ENCODE measurements at regions not wholly inside any gene's neighbourhood (a gene's known extent, or its start where the extent isn't known, plus 50 kb on each side); places are given as distances from the start of the nearest gene placed in this dataset.

GRCh38 chr10:10642751-10643150 lies 374.9 kb upstream of the CELF2 start:
- no peak for FAIRE-seq
- DNase-seq (ENCODE audit: insufficient read length, low spot score) = no peak

DNA sequence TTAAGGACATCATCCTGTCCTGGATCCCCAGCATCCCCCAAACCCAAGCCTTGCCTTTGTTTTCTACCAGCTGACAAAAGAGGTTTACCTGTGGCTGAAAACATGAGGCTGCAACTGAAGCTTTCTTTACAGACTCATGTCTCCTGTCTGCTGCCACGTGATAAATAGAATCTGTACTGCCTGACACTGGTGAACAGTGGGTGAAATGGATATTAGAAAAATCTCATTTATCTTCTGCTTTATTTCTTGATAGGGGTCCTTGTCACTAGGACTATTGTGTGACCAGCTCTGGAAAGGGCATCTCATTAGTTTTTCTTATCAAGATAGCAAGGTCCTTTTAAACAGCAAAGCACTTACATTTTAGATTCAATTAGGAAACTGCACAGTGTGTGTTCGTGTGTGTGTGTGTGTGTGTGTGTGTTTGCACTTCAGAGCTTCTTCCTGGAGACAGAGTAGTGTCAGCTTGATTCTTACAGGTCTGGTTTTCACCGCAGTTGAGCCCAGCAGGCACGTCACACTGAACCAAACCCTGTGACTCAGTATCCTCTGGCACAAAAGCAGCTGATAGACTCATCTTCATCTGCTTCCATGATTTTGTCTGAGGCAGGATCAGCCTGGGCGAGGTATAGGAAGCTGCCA lies 373.5 kb upstream of the CELF2 start:
- DNase-seq (ENCODE audit: insufficient read length, low spot score) (no peak), FAIRE-seq (no peak)

GRCh38 chr10:10644676-10645385 lies 372.8 kb upstream of the CELF2 start:
- DNase-seq (ENCODE audit: insufficient read length, low spot score) (no peak), FAIRE-seq (no peak)

- DNase-seq (ENCODE audit: insufficient read length, low spot score) = no peak
- no peak for FAIRE-seq
Observed at GRCh38 chr10:10647331-10647730, 370.3 kb upstream of the CELF2 start.

DNA sequence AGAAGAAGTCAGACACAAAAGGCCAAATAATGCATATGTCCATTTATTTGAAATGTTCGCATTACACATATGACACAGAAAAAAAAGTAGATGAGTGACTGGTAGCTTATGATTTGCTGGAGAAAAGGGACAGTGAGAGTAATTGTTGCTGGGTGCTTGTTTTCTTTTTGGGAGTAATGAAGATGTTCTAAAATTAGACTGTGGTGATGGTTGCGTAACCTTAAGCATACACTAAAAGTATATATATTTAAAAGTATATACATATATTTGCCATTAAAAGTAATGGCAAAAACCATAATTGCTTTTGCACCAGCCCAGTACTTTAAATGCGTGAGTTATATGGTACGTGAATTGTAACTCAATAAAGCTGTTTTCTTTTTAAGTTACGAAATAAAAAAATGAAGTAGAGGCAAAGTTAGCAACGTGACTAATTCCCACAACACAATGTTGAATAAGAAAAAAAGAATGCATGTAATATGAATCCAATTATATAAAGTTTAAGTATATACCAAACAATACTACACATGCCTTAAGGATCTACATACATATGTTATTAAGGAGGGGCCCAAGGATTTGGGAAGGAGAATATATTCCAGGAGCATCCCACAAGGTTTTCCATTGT lies 360.4 kb upstream of the CELF2 start:
- FAIRE-seq = no peak
- DNase-seq (ENCODE audit: insufficient read length, low spot score) = no peak

- DNase-seq (ENCODE audit: insufficient read length, low spot score) (no peak), FAIRE-seq (no peak)
Observed at GRCh38 chr10:10658172-10658785, 359.4 kb upstream of the CELF2 start.

DNA sequence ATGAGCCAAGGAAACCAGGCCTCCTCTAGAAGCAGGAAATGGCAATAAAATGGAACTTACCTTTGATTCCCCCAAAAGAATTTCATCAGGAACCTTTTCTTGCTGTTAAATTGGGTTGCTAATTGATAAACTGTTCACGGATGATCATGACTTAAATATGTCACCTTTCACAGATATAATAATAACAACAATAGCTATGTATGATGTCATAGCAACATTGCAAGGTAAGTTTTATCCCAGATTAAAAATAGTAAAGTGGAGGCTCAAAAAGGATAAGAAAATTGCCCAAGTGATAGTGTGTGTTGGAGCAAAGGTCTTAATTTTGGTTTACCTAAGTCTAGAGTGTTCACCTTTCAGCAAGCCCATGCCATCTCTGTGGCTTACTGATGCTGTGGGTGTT lies 357.6 kb upstream of the CELF2 start:
- FAIRE-seq (no peak), DNase-seq (ENCODE audit: insufficient read length, low spot score) (no peak)

DNA sequence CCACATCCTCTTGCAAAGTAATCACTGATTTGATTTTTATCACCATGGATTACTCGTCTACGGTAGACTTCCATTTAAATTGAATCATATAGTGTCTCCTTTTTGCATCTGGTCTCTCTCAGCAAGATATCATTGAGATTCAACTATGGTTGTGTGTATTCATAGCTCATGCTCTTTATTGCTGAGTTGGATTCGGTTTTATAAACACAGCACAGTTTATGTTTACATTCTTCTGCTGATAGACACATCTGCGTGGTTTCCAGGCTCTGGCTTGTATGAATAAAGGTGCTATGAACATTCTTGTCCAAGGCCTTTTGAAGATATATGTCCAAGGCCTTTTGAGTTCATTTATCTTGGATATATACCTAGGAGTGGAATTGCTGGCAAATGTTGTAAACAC lies 356.5 kb upstream of the CELF2 start:
- DNase-seq (ENCODE audit: insufficient read length, low spot score) = no peak
- FAIRE-seq = no peak

DNA sequence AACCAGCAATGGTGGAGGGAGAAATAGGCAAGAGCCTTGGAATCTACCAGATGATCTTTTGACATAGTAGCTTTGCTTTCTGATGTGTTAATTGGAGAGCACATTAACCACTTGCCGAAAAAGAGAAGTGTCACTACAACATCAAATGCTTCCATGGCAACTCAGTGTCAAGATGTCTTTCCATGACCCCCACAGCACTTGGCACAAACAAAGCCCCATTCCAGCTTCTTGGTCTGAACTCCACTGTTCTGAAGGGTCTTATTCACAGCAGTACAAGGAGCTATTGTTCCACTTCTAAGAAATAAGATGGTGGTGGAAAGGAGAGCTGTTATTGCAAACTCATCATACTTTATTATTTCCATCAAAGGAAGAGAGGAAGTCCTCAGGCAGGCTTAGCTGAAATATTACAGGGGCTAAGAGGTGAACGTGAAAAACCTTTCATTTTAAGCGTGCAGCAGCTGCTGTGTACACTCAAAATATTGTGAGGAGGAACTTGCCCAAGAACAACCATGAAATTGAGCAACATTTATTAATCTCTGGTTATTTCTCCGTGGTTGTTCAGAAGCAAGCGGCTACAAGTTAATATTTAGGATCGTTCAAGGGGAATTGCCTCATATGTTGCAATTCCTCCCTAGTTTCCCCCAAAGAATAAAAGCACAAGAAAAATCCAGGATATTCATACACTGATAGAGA lies 354.8 kb upstream of the CELF2 start:
- DNase-seq (ENCODE audit: insufficient read length, low spot score) (no peak), FAIRE-seq (no peak)

DNA sequence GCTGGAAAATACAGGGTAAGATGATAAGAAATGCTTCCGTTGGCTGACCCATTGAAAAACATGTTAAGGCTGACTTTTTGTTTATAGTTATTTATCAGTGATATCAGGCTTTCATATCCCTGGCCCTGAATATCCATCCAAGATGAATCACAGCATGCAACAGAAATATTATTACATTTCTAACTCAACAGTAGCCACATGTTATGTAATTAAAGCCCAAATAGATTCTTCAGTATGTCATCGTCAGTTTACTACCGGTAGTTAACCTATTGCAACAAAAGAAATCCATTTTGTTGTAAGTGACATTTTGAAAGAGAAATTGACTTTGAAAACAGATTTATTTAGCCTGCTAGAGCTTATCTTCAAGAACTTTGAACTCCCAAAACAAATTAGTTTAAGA lies 354.1 kb upstream of the CELF2 start:
- FAIRE-seq (no peak), DNase-seq (ENCODE audit: insufficient read length, low spot score) (no peak)

DNA sequence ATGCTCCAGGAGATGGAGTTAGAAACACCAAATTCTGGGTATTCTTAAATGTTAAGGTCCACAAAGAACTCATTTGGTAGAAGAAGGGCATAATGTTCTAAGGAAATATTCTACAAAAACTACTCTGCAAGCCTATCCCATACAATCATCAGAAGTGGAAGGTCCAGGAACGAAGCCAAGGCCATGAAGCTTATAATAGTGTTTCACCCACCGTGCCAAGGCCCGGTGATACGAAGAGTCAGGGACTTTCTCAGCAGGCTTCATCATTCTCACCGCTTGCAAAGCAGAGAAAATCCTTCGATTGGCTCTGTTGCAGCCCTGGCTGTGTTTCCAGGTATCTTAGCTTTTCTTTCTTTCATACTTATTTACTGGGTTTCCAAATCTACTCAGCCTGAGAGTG lies 351.9 kb upstream of the CELF2 start:
- DNase-seq (ENCODE audit: insufficient read length, low spot score) (no peak), FAIRE-seq (no peak)

- no peak for DNase-seq (ENCODE audit: insufficient read length, low spot score)
- no peak for FAIRE-seq
Observed at GRCh38 chr10:10667466-10667865, 350.2 kb upstream of the CELF2 start.

- no peak for FAIRE-seq
- no peak for DNase-seq (ENCODE audit: insufficient read length, low spot score)
Observed at GRCh38 chr10:10676972-10677371, 340.7 kb upstream of the CELF2 start.

GRCh38 chr10:10677479-10677878 lies 340.2 kb upstream of the CELF2 start:
- DNase-seq (ENCODE audit: insufficient read length, low spot score) (no peak), FAIRE-seq (no peak)

GRCh38 chr10:10680496-10680895 lies 337.2 kb upstream of the CELF2 start:
- DNase-seq (ENCODE audit: insufficient read length, low spot score) (no peak), FAIRE-seq (no peak)

- FAIRE-seq (no peak), DNase-seq (ENCODE audit: insufficient read length, low spot score) (no peak)
Observed at GRCh38 chr10:10684972-10685371, 332.7 kb upstream of the CELF2 start.

GRCh38 chr10:10685566-10685965 lies 332.1 kb upstream of the CELF2 start:
- FAIRE-seq (no peak), DNase-seq (ENCODE audit: insufficient read length, low spot score) (no peak)

GRCh38 chr10:10687751-10688150 lies 329.9 kb upstream of the CELF2 start:
- no peak for FAIRE-seq

GRCh38 chr10:10699427-10699826 lies 318.2 kb upstream of the CELF2 start:
- no peak for DNase-seq (ENCODE audit: insufficient read length, low spot score)
- FAIRE-seq = no peak

More at GRCh38 chr10:10687751-10688150, 329.9 kb upstream of the CELF2 start:
- no peak for DNase-seq (ENCODE audit: insufficient read length, low spot score)

- DNase-seq (ENCODE audit: insufficient read length, low spot score) = no peak
- no peak for FAIRE-seq
Observed at GRCh38 chr10:10701084-10701611, 316.5 kb upstream of the CELF2 start.

DNA sequence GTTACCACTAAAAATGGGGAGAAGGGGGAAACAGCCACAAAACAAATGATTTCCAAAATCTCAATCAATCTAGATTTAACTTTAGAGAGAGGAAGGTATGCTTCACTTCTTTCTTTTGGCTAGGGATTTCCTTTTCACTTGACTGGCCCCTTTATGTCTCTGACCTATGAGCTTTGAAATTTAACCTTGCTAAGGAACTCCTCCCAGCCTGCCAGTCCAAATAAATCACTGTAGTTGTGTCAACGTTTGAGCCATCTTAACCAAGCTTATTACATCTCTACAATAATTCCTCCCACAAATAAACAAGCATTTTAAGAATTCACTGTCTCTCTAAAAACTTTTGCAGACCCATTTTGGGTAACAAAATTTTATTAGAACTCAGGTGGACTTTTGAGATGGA lies 315.5 kb upstream of the CELF2 start:
- FAIRE-seq = no peak
- DNase-seq (ENCODE audit: insufficient read length, low spot score) = no peak

All from HTR-8/SVneo (cell line).